ENCODE measurements at regions not wholly inside any gene's neighbourhood (a gene's known extent, or its start where the extent isn't known, plus 50 kb on each side); places are given as distances from the start of the nearest gene placed in this dataset.

- TF ChIP-seq EP300 (IDR thresholded peaks at IDR 0.05) (no peak), POLR2AphosphoS5 (IDR thresholded peaks at IDR 0.05) (no peak), POLR2A (IDR thresholded peaks at IDR 0.05) (no peak)
- TF ChIP-seq, protein P1, sequence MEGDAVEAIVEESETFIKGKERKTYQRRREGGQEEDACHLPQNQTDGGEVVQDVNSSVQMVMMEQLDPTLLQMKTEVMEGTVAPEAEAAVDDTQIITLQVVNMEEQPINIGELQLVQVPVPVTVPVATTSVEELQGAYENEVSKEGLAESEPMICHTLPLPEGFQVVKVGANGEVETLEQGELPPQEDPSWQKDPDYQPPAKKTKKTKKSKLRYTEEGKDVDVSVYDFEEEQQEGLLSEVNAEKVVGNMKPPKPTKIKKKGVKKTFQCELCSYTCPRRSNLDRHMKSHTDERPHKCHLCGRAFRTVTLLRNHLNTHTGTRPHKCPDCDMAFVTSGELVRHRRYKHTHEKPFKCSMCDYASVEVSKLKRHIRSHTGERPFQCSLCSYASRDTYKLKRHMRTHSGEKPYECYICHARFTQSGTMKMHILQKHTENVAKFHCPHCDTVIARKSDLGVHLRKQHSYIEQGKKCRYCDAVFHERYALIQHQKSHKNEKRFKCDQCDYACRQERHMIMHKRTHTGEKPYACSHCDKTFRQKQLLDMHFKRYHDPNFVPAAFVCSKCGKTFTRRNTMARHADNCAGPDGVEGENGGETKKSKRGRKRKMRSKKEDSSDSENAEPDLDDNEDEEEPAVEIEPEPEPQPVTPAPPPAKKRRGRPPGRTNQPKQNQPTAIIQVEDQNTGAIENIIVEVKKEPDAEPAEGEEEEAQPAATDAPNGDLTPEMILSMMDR (IDR thresholded peaks at IDR 0.05) = no peak
Observed at GRCh38 chr4:115260195-115260594, 146.8 kb upstream of the NDST4 start.

All from suprapubic skin (tissue), 4 donors.